ENCODE measurements at regions not wholly inside any gene's neighbourhood (a gene's known extent, or its start where the extent isn't known, plus 50 kb on each side); places are given as distances from the start of the nearest gene placed in this dataset.
"Not testable (repeated sequence)": the region's sequence is repeated elsewhere in the genome, so short reads cannot be mapped to it uniquely, and the experiment has no call there.

- DNase-seq, result no peak
These were observed 1106.0 kb downstream of the RPIA start for GRCh38 chr2:89797320-89798038.

DNA sequence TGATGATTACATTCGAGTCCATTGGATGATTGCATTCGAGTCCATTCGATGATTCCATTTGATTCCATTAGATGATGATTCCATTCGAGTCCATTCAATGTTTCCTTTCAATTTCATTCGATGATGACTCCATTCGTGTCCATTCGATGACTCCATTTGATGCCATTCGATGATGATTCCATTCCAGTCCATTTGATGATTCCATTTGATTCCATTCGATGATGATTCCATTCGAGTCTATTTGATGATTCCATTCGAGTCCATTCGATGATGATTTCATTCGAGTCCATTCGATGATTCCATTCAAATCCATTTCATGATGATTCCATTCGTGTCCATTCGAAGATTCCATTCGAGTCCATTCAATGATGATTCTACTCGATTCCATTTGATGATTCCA, 1109.7 kb downstream of the RPIA start:
- DNase-seq, result not testable (repeated sequence)

- not testable (repeated sequence) for DNase-seq
These were observed 1114.9 kb downstream of the RPIA start for GRCh38 chr2:89806363-89806762.

- no peak for DNase-seq
These were observed 1119.8 kb downstream of the RPIA start for GRCh38 chr2:89811295-89811694.

DNA sequence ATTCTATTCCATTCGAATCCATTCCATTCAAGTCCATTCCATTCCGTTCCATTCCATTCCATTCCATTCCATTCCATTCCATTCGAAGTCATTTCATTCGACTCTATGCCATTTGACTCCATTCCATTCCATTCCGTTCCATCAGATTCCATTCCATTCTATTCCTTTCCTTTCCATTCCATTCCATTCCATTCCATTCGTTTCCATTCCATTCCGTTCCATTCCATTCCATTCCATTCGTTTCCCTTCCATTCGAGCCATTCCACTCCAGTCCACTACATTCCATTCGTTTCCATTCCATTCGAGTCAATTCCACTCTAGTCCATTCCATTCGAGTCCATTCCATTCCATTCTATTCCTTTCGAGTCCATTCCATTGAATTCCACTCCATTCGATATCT, 1120.4 kb downstream of the RPIA start:
- not testable (repeated sequence) for DNase-seq

GRCh38 chr2:89814359-89814758, 1122.9 kb downstream of the RPIA start:
- not testable (repeated sequence) for DNase-seq

GRCh38 chr2:89818873-89819272, 1127.4 kb downstream of the RPIA start:
- no peak for DNase-seq

DNA sequence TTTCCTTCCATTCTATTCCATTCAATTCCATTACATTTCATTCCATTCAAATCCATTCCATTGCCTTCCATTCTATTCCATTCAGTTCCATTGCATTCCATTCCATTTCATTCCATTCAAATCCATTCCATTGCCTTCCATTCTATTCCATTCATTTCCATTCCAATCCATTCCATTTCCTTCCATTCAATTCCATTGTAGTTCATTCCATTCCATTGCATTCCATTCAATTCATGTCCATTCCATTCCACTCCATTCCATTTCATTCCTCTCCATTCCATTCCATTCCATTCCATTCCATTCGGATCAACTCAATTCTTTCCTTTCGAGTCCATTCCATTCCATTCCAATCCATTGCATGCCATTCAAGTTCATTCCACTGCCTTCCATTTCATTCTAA, 1128.3 kb downstream of the RPIA start:
- no peak for DNase-seq

GRCh38 chr2:89820248-89820647, 1128.8 kb downstream of the RPIA start:
- DNase-seq, result no peak

DNA sequence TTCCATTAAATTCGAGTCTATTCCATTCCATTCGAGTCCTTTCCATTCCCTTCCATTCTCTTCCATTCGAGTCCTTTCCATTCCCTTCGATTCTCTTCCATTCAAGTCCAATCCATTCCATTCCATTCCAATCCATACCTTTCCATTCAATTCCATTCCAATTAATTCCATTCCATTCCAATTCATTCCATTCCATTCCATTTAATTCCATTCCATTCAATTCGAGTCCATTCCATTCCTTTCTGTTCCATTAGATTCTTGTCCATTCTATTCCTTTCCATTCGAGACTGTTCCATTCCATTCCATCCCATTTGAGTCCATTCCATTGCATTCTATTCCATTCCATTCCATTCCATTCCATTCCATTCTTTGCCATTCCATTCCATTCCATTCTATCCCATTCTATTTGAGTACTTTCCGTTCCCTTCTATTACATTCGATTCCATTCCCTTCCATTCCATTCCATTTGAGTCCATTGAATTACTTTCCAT, 1130.0 kb downstream of the RPIA start:
- DNase-seq, result no peak

- DNase-seq, result not testable (repeated sequence)
These were observed 1130.9 kb downstream of the RPIA start for GRCh38 chr2:89822342-89822741.

- no peak for DNase-seq
These were observed 1132.1 kb downstream of the RPIA start for GRCh38 chr2:89823556-89823955.

- no peak for DNase-seq
These were observed 1133.6 kb downstream of the RPIA start for GRCh38 chr2:89825034-89825433.

DNA sequence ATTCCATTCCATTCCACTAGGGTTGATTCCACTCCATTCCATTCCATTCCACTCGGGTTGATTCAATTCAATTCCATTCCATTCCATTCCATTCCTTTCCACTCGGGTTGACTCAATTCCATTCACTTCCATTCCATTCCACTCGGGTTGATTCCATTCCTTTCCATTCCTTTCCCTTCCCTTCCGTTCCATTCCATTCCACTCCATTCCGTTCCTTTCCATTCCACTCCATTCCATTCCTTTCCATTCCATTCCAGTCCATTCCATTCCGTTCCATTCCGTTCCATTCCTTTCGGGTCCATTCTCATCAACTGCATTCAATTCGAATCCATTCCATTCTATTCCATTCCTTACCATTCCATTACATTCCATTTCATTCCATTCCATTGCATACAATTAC, 1135.3 kb downstream of the RPIA start:
- not testable (repeated sequence) for DNase-seq

- DNase-seq, result not testable (repeated sequence)
These were observed 1136.4 kb downstream of the RPIA start for GRCh38 chr2:89827829-89828228.

DNA sequence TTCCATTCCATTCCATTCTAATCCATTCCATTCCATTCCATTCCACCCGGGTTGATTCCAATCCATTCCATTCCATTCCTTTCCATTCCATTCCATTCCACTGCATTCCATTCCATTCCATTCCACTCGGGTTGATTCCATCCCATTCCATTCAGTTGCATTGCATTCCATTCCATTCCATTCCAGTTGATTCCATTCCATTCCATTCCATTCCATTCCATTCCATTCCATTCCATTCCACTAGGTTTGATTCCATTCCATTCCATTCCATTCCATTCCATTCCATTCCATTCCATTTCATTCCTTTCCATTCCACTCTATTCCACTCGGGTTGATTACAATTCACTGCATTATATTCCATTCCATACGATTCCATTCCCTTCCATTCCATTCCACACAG, 1136.9 kb downstream of the RPIA start:
- DNase-seq, result not testable (repeated sequence)

DNA sequence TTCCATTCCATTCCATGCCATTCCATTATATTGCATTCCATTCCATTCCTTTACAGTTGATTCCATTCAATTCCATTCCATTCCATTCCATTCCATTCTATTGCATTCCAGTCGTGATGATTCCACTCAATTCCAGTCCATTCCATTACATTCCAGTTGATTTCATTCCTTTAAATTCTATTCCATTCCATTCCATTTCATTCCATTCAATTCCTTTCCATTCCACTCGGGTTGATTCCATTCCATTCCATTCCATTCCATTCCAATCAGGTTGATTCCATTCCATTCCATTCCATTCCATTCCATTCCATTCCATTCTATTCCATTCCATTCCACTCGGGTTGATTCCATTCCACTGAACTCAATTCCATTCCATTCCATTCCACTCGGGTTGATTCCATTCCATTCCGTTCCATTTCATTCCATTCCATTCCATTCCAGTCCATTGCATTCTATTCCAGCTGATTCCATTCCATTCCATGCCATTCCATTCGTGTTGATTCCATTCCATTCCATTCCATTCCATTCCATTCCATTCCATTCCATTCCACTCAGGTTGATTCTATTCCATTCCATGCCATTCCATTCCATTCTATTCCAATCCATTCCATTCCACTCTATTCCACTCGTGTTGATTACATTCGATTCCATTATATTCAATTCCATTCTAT, 1137.6 kb downstream of the RPIA start:
- DNase-seq, result not testable (repeated sequence)

DNA sequence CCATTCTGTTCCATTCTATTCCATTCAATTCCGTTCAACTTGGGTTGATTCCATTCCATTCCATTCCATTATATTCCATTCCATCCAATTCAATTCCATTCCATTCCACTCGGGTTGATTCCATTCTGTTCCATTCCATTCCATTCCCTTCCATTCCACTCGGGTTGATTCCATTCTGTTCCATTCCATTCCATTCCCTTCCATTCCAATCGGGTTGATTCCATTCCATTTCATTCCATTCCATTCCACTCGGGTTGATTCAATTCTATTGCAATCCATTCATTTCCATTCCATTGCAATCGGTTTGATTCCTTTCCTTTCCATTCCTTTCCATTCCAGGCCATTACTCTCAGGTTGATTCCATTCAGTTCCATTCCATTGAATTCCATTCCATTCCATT, 1138.4 kb downstream of the RPIA start:
- DNase-seq, result no peak

GRCh38 chr2:89830341-89831218, 1139.1 kb downstream of the RPIA start:
- not testable (repeated sequence) for DNase-seq

GRCh38 chr2:89831641-89832498, 1140.4 kb downstream of the RPIA start:
- no peak for DNase-seq

GRCh38 chr2:89833116-89833779, 1141.8 kb downstream of the RPIA start:
- no peak for DNase-seq

GRCh38 chr2:89833780-89834117, 1142.3 kb downstream of the RPIA start:
- no peak for DNase-seq

All from C1 segment of cervical spinal cord (tissue), 14 donors.